Pancreas (tissue), 10 donors: ENCODE measurements at regions not wholly inside any gene's neighbourhood (a gene's known extent, or its start where the extent isn't known, plus 50 kb on each side); places are given as distances from the start of the nearest gene placed in this dataset.

Experiments used
- ATAC-seq, 4 donors: fragments of 200-7000 bp; cut with Tn5 transposase; one replicate each; pipeline versions ENCODE4 v1.8.0 to v1.9.1; 2020; ENCODE audit warnings: mild to moderate bottlenecking in 4 of 4, moderate library complexity in 4 of 4
- DNase-seq, 6 donors: peaks; one replicate each; pipeline ENCODE4 v3.0.0-alpha.2; 2020
- FAIRE-seq: peaks from 2 replicates; lab custom pipeline; 2012; peaks lifted over from hg19 to GRCh38; lab: Jason Lieb, UNC
- H3K27ac ChIP-seq, 4 donors: fragments of 200-600 bp; sonication (generic); 1 replicate in 3 of 4; 2 replicates in 1 of 4; pipeline versions ENCODE4 v1.5.0 to v1.8.0; 2020
- H3K27me3 ChIP-seq, 4 donors: fragments of 200-600 bp; one replicate each; pipeline ENCODE4 v1.8.0; 2021
- H3K36me3 ChIP-seq, 3 donors: fragments of 200-600 bp; sonication (generic) in 1 of 3; one replicate each; pipeline versions ENCODE4 v1.5.0 to v1.8.0; 2020 to 2021
- H3K4me1 ChIP-seq, 3 donors: fragments of 200-600 bp; one replicate each; pipeline ENCODE4 v1.8.0; 2021
- H3K4me3 ChIP-seq, 4 donors: fragments of 200-600 bp; sonication (generic) in 2 of 4; one replicate each; pipeline versions ENCODE4 v1.5.0 to v1.8.0; 2020 to 2021
- H3K9me3 ChIP-seq, 4 donors: fragments of 200-600 bp; one replicate each; pipeline ENCODE4 v1.8.0; 2021
- CTCF ChIP-seq, 4 donors: fragments of 200-600 bp; sonication (generic) in 3 of 4; IDR thresholded peaks; one replicate each; pipeline versions ENCODE4 v1.5.0 to v1.8.0; 2021; ENCODE audit warnings: antibody characterized with exemption in 4 of 4
- WGBS, 2 donors: extraction: QIAGEN DNeasy Blood & Tissue Kit; methylation state at CpG; one replicate each; pipeline ENCODE4 v1.1.7; 2013; 5-methylcytosine and 5-hydroxymethylcytosine counted together
- intact Hi-C, 3 donors: fragments of 100-400 bp; cut with DNase I; formaldehyde crosslinking; loops; one replicate each; pipeline versions ENCODE4 v1.11.1 to v1.14.2; 2022
- donor health status: healthy with polysubstance abuse.
- donor health status: DM: no; HTN: no; CAD: no; lungs with moderate emphysema.
- donor health status: DM: no; HTN: no; CAD: no.
- donor health status: control.
- donor health status: control.
- donor health status: Bipolar disorder and iron deficiency.
- donor health status: DM: yes; HTN: yes; CAD: no.
- donor health status: DM: no; HTN: no; CAD: no.
- donor health status: DM: no; HTN: no; CAD: no.
- donor health status: DM: yes; HTN: yes; CAD: no.

GRCh38 chr2:144648837-144649465 lies 129.0 kb upstream of the ZEB2 start:
- H3K9me3 ChIP-seq = no peaks in the 10 kb centered on the region
- ATAC-seq = no peak
- FAIRE-seq = no peak
- no peak overlapping the region for H3K27ac ChIP-seq
- H3K4me3 ChIP-seq = no peak overlapping the region
- no peaks in the 10 kb centered on the region for H3K4me1 ChIP-seq
- no peaks in the 10 kb centered on the region for H3K36me3 ChIP-seq
- no peak for TF ChIP-seq CTCF (IDR thresholded peaks at IDR 0.05)
- no peak for DNase-seq
- 67 to 70% methylated on average over 13 of the region's 13 CpGs for WGBS, 2 donors
- intact Hi-C loops = no loop called here
- H3K27me3 ChIP-seq = no peaks in the 10 kb centered on the region

- no peaks in the 10 kb centered on the region for H3K9me3 ChIP-seq
- no peak for FAIRE-seq
Observed at GRCh38 chr2:144645083-144645778, 125.3 kb upstream of the ZEB2 start.

GRCh38 chr2:144644549-144644948 lies 124.6 kb upstream of the ZEB2 start:
- no peak for TF ChIP-seq CTCF (IDR thresholded peaks at IDR 0.05)
- FAIRE-seq = no peak
- H3K4me3 ChIP-seq = no peak overlapping the region
- intact Hi-C loops = no loop called here
- no peak overlapping the region for H3K27ac ChIP-seq
- WGBS, 2 donors = 94 to 96% methylated on average over 3 of the region's 3 CpGs
- H3K36me3 ChIP-seq = no peaks in the 10 kb centered on the region
- ATAC-seq = no peak
- H3K9me3 ChIP-seq = no peaks in the 10 kb centered on the region
- DNase-seq = no peak
- no peaks in the 10 kb centered on the region for H3K4me1 ChIP-seq
- no peaks in the 10 kb centered on the region for H3K27me3 ChIP-seq

More at GRCh38 chr2:144645083-144645778, 125.3 kb upstream of the ZEB2 start:
- TF ChIP-seq CTCF (IDR thresholded peaks at IDR 0.05) = no peak
- intact Hi-C loops = no loop called here
- ATAC-seq (no peak), DNase-seq (no peak)
- no peaks in the 10 kb centered on the region for H3K27me3 ChIP-seq
- 79 to 81% methylated on average over 3 of the region's 3 CpGs for WGBS, 2 donors
- H3K36me3 ChIP-seq = no peaks in the 10 kb centered on the region
- H3K4me3 ChIP-seq = no peak overlapping the region
- no peaks in the 10 kb centered on the region for H3K4me1 ChIP-seq
- no peak overlapping the region for H3K27ac ChIP-seq

- 76 to 85% methylated on average over 6 of the region's 6 CpGs for WGBS, 2 donors
- no peaks in the 10 kb centered on the region for H3K9me3 ChIP-seq
- no peak overlapping the region for H3K27ac ChIP-seq
- intact Hi-C loops = no loop called here
- no peaks in the 10 kb centered on the region for H3K27me3 ChIP-seq
- DNase-seq = no peak
- no peak overlapping the region for H3K4me3 ChIP-seq
- no peak for TF ChIP-seq CTCF (IDR thresholded peaks at IDR 0.05)
- H3K4me1 ChIP-seq = no peaks in the 10 kb centered on the region
- H3K36me3 ChIP-seq = no peaks in the 10 kb centered on the region
- no peak for ATAC-seq
- no peak for FAIRE-seq
Observed at GRCh38 chr2:144643537-144644336, 123.8 kb upstream of the ZEB2 start.
